ENCODE measurements at regions not wholly inside any gene's neighbourhood (a gene's known extent, or its start where the extent isn't known, plus 50 kb on each side); places are given as distances from the start of the nearest gene placed in this dataset.
A peak's percentile ranks its signal among the peaks of the same experiment; 100 is the strongest.
"Not testable (repeated sequence)": the region's sequence is repeated elsewhere in the genome, so short reads cannot be mapped to it uniquely, and the experiment has no call there.

GRCh38 chr5:52255308-52255707 lies 532.4 kb upstream of the ITGA1 start:
- DNase-seq: no peak

- peak; percentile 81 for DNase-seq
These were observed 524.9 kb upstream of the ITGA1 start for GRCh38 chr5:52262844-52263243.

GRCh38 chr5:52269401-52269800 lies 518.3 kb upstream of the ITGA1 start:
- peak; percentile 90 for DNase-seq

GRCh38 chr5:52269859-52270258 lies 517.9 kb upstream of the ITGA1 start:
- DNase-seq: peak; percentile 62

- DNase-seq: no peak
These were observed 512.1 kb upstream of the ITGA1 start for GRCh38 chr5:52275639-52276038.

GRCh38 chr5:52277101-52277500 lies 510.6 kb upstream of the ITGA1 start:
- DNase-seq: no peak

- no peak for DNase-seq
These were observed 505.1 kb upstream of the ITGA1 start for GRCh38 chr5:52282647-52283046.

GRCh38 chr5:52283221-52283620 lies 504.5 kb upstream of the ITGA1 start:
- no peak for DNase-seq

GRCh38 chr5:52300703-52301372 lies 486.9 kb upstream of the ITGA1 start:
- DNase-seq: no peak

GRCh38 chr5:52304816-52305215 lies 482.9 kb upstream of the ITGA1 start:
- not testable (repeated sequence) for DNase-seq

GRCh38 chr5:52328220-52328806 lies 459.4 kb upstream of the ITGA1 start:
- DNase-seq: no peak

- DNase-seq: no peak
These were observed 456.0 kb upstream of the ITGA1 start for GRCh38 chr5:52331725-52332124.

- DNase-seq: no peak
These were observed 453.3 kb upstream of the ITGA1 start for GRCh38 chr5:52334367-52334766.

GRCh38 chr5:52339285-52339684 lies 448.4 kb upstream of the ITGA1 start:
- no peak for DNase-seq

- DNase-seq: peak; percentile 62
These were observed 445.4 kb upstream of the ITGA1 start for GRCh38 chr5:52342361-52342760.

GRCh38 chr5:52356311-52356918 lies 431.3 kb upstream of the ITGA1 start:
- DNase-seq: peak; percentile 67

GRCh38 chr5:52359261-52359660 lies 428.5 kb upstream of the ITGA1 start:
- DNase-seq: no peak

- DNase-seq: no peak
These were observed 426.7 kb upstream of the ITGA1 start for GRCh38 chr5:52360985-52361384.

GRCh38 chr5:52374286-52374685 lies 413.4 kb upstream of the ITGA1 start:
- no peak for DNase-seq

GRCh38 chr5:52375969-52376368 lies 411.7 kb upstream of the ITGA1 start:
- DNase-seq: no peak

- no peak for DNase-seq
These were observed 411.1 kb upstream of the ITGA1 start for GRCh38 chr5:52376592-52376991.

GRCh38 chr5:52378237-52378636 lies 409.5 kb upstream of the ITGA1 start:
- no peak for DNase-seq

- DNase-seq: no peak
These were observed 399.4 kb upstream of the ITGA1 start for GRCh38 chr5:52388349-52388748.

GRCh38 chr5:52392321-52392720 lies 395.4 kb upstream of the ITGA1 start:
- no peak for DNase-seq

- DNase-seq: no peak
These were observed 377.9 kb upstream of the ITGA1 start for GRCh38 chr5:52409835-52410234.

Data from NCI-H1105 (cell line).